Mammary epithelial cell (primary cell): ENCODE measurements at regions not wholly inside any gene's neighbourhood (a gene's known extent, or its start where the extent isn't known, plus 50 kb on each side); places are given as distances from the start of the nearest gene placed in this dataset.

ENCODE experiments used
- CTCF ChIP-seq, 2 donors: IDR thresholded peaks in 1 of 2; conservative IDR thresholded peaks in 1 of 2; 2 replicates each; pipeline ENCODE4 v1.5.1; 2011 to 2012; ENCODE audit warnings: inconsistent platforms in 2 of 2, low read length in 2 of 2, mild to moderate bottlenecking in 2 of 2, control low read depth in 1 of 2, low read depth in 1 of 2; ENCODE audit not compliant: insufficient read depth in 1 of 2; ENCODE audit errors: extremely low read depth in 1 of 2
- EZH2 ChIP-seq: IDR thresholded peaks from 2 replicates; pipeline ENCODE4 v1.6.1; 2012; ENCODE audit warnings: low read length, inconsistent platforms, borderline replicate concordance

DNA sequence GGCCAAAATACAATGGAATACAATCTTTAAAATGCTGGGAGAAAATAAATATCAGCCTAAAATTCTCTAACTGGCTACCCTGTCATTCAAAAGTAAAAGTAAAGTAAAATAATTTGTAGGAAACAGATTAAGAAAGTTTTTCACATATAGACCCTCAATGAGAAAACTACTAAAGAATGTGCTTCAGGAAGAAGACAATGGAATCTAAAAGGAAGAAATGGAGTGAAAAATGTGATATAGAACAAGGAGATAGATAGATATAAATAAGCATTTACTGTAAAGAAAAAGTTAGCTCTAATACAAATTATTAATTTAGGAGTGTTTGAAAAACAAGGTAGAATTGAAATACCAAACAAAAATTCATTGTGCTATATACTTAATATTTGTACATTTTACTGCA lies 368.6 kb upstream of the MPDZ start:
- no peak for TF ChIP-seq CTCF (conservative IDR thresholded peaks at IDR 0.05 in 1 of 2, IDR thresholded peaks at IDR 0.05 in 1 of 2; ENCODE audit: extremely low read depth in 1 of 2, insufficient read depth in 1 of 2, low read depth in 1 of 2, low read length in 2 of 2)
- no peak for TF ChIP-seq EZH2
